Ovary (tissue), 7 donors: ENCODE measurements at regions not wholly inside any gene's neighbourhood (a gene's known extent, or its start where the extent isn't known, plus 50 kb on each side); places are given as distances from the start of the nearest gene placed in this dataset.

Experiments
- DNase-seq, 5 donors: peaks; one replicate each; pipeline ENCODE4 v3.0.0-alpha.2; 2019 to 2020
- H3K27ac ChIP-seq, 2 donors: fragments of 200-600 bp; one replicate each; pipeline versions ENCODE4 v1.5.1 to v1.8.0; 2019 to 2022
- H3K27me3 ChIP-seq: fragments of 200-600 bp; one replicate; pipeline ENCODE4 v1.8.0; 2022
- H3K36me3 ChIP-seq: fragments of 200-600 bp; sonication (generic); one replicate; pipeline ENCODE4 v1.5.1; 2019
- H3K4me1 ChIP-seq: one replicate; pipeline ENCODE4 v1.8.1; 2013; ENCODE audit warnings: mild to moderate bottlenecking, moderate library complexity; ENCODE audit not compliant: insufficient read depth
- H3K4me3 ChIP-seq: fragments of 200-600 bp; sonication (generic); one replicate; pipeline ENCODE4 v1.5.1; 2017
- H3K9me3 ChIP-seq, 2 donors: fragments of 200-600 bp in 1 of 2; sonication (generic) in 1 of 2; one replicate each; pipeline versions ENCODE4 v1.5.1 to v1.8.1; 2013 to 2019; ENCODE audit warnings: mild to moderate bottlenecking in 1 of 2, moderate library complexity in 1 of 2
- EP300 ChIP-seq: sonication (generic); formaldehyde crosslinking; IDR thresholded peaks from one replicate; pipeline ENCODE4 v1.6.1; 2017; ENCODE audit warnings: antibody characterized with exemption
- POLR2A ChIP-seq: fragments of 450-650 bp; IDR thresholded peaks from one replicate; pipeline ENCODE4 v1.6.1; 2017; ENCODE audit warnings: antibody characterized with exemption, mild to moderate bottlenecking, moderate library complexity
- WGBS, 3 donors: extraction: QIAGEN DNeasy Blood & Tissue Kit in 1 of 3; methylation state at CpG; one replicate each; pipeline versions ENCODE4 v1.1.5 to v1.1.7; 2013 to 2017; 5-methylcytosine and 5-hydroxymethylcytosine counted together
- intact Hi-C, 4 donors: fragments of 100-400 bp; cut with DNase I; formaldehyde crosslinking; loops; one replicate each; pipeline versions ENCODE4 v1.11.0 to v1.15.1; 2022 to 2023
- TF ChIP-seq, protein P1 (sequence below), 3 donors: fragments of 450-650 bp in 2 of 3; fragments of 200-600 bp in 1 of 3; IDR thresholded peaks; one replicate each; pipeline versions ENCODE4 v1.5.1 to v1.8.0; 2016 to 2022; ENCODE audit warnings: antibody characterized with exemption in 3 of 3, mild to moderate bottlenecking in 1 of 3
- donor health status: DM: no; HTN: no; CAD: no; lungs with moderate emphysema.
- donor health status: DM: no; HTN: no; CAD: no.
- donor health status: Bipolar disorder and iron deficiency.
- donor health status: DM: no; HTN: no; CAD: no.
- donor health status: DM: yes; HTN: yes; CAD: no.

DNA sequence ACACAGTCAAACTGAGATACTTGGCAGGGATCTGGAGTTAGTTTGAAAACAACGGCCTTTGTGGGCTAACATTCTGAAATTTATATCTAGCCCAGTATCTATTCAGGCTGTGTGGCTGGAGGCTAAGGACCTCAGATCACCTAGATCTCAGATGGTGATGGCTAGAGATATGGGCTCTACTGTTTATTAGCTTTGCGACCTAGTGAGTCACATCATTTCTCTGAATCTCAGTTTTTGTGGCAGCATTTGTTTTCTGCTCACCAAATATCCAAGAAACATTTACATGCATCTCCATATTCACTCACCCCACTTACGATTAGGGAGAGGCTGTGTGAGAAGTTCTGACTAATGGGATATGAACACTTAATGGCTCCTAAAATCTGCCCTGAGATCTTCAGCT, 503.9 kb downstream of the KIF20B start:
- DNase-seq = no peak
- 77 to 89% (median 81%) methylated on average over 3 of the region's 3 CpGs for WGBS, 3 donors
- TF ChIP-seq POLR2A = no peak
- TF ChIP-seq, protein P1, sequence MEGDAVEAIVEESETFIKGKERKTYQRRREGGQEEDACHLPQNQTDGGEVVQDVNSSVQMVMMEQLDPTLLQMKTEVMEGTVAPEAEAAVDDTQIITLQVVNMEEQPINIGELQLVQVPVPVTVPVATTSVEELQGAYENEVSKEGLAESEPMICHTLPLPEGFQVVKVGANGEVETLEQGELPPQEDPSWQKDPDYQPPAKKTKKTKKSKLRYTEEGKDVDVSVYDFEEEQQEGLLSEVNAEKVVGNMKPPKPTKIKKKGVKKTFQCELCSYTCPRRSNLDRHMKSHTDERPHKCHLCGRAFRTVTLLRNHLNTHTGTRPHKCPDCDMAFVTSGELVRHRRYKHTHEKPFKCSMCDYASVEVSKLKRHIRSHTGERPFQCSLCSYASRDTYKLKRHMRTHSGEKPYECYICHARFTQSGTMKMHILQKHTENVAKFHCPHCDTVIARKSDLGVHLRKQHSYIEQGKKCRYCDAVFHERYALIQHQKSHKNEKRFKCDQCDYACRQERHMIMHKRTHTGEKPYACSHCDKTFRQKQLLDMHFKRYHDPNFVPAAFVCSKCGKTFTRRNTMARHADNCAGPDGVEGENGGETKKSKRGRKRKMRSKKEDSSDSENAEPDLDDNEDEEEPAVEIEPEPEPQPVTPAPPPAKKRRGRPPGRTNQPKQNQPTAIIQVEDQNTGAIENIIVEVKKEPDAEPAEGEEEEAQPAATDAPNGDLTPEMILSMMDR (IDR thresholded peaks at IDR 0.05) = no peak
- no peak for TF ChIP-seq EP300
- no peaks in the 10 kb centered on the region for H3K36me3 ChIP-seq
- H3K9me3 ChIP-seq = no peaks in the 10 kb centered on the region
- no peak overlapping the region for H3K4me3 ChIP-seq
- H3K27me3 ChIP-seq = no peaks in the 10 kb centered on the region
- H3K27ac ChIP-seq = no peak overlapping the region
- H3K4me1 ChIP-seq = no peaks in the 10 kb centered on the region
- intact Hi-C loops = no loop called here

DNA sequence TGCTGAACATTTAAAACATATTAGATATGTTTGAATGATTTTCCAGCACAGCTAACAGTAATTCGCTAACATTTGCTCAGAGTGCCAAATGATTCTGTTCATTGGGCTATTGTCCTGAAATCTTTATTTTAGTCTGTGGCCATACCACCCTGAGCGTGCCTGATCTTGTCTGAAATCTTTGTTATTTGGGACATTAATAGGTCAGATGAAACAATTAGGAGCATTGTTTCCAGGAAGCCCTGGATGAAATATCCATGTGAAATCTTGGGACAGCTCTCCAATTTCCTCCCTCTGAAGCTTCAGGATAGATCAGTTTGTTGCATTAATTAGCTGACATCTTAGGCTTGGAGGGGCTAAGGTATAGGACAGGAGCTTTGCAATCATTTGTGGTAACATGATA, 512.0 kb downstream of the KIF20B start:
- 87 to 90% (median 89%) methylated on average over 2 of the region's 2 CpGs for WGBS, 3 donors
- TF ChIP-seq, protein P1 (IDR thresholded peaks at IDR 0.05) = no peak
- TF ChIP-seq EP300 (no peak), POLR2A (no peak)
- H3K27ac ChIP-seq = no peak overlapping the region

DNA sequence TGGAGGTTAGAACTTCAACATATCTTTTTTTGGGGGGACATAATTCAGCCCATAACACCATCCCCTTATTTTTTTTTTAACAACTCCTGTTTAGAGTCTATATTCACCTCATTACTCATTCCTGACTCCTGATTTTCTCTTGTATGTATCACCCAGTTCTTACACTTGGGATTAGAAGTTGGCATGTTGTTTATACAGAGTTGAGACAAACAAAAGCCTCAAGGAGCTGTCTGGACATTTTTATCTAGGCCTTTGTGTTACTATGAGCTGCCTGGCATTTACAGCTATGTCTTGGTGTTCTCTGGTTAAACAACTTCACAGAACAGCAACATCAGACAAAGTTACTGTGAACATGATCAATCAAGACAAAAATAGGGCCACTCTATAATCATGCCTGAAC, 517.5 kb downstream of the KIF20B start:
- H3K9me3 ChIP-seq = no peaks in the 10 kb centered on the region
- H3K27me3 ChIP-seq = no peaks in the 10 kb centered on the region
- TF ChIP-seq, protein P1 (IDR thresholded peaks at IDR 0.05) = no peak
- TF ChIP-seq POLR2A = no peak
- TF ChIP-seq EP300 = no peak
- DNase-seq = no peak
- H3K4me1 ChIP-seq = no peaks in the 10 kb centered on the region
- H3K27ac ChIP-seq = no peak overlapping the region
- no peak overlapping the region for H3K4me3 ChIP-seq
- H3K36me3 ChIP-seq = no peaks in the 10 kb centered on the region
- intact Hi-C loops = no loop called here

More for the DNA sequence above, 512.0 kb downstream of the KIF20B start:
- Histone ChIP-seq H3K36me3 (no peaks in the 10 kb centered on the region), H3K4me3 (no peak overlapping the region), H3K9me3 (no peaks in the 10 kb centered on the region), H3K4me1 (no peaks in the 10 kb centered on the region), H3K27me3 (no peaks in the 10 kb centered on the region)
- no peak for DNase-seq
- intact Hi-C loops = no loop called here

DNA sequence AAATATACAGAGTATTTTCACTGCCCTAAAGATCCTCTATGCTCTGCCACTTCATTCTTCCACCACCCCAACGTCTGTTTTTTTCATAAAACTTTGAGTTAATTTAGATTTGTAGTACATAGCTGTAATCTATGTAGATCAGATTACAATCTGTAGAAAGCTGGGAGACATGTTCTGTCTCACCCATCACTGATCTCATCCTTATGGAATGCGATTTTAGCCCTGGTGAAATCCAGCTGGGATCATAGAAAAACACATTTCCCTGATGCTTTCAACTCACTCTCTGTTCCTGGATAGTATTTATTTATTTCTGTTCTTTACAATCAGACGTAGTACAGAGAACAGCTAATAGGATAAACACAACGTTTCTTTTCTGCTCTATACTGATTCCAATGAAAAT, 521.0 kb downstream of the KIF20B start:
- H3K9me3 ChIP-seq = no peaks in the 10 kb centered on the region
- no peak for DNase-seq
- intact Hi-C loops = no loop called here
- H3K27ac ChIP-seq = no peak overlapping the region
- TF ChIP-seq, protein P1 (IDR thresholded peaks at IDR 0.05) = no peak
- no peak for TF ChIP-seq EP300
- TF ChIP-seq POLR2A = no peak
- no peak overlapping the region for H3K4me3 ChIP-seq
- H3K4me1 ChIP-seq = no peaks in the 10 kb centered on the region
- WGBS, 3 donors = 19 to 34% (median 20%) methylated on average over 4 of the region's 4 CpGs
- no peaks in the 10 kb centered on the region for H3K36me3 ChIP-seq
- no peaks in the 10 kb centered on the region for H3K27me3 ChIP-seq

DNA sequence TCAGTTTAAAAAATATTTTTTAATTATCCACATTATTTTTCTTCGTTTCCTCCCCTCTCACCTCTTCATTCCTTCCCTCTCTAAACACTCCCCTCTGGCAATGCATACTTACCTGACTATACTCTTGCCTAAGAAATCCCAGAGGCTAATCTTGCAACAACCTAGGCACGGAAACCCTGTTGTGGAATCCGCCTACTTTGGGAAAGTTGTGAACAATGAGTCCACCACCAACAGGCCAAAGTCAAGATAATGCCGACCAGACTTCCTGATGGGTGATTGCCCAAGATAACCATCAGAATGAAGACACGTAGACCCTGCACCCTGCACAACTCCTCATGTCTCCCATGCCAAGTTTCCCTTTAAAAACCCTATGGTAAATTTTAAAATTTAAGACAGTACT, 521.5 kb downstream of the KIF20B start:
- intact Hi-C loops = no loop called here
- no peaks in the 10 kb centered on the region for H3K36me3 ChIP-seq
- no peak overlapping the region for H3K4me3 ChIP-seq
- TF ChIP-seq, protein P1 (IDR thresholded peaks at IDR 0.05) = no peak
- no peak for TF ChIP-seq POLR2A
- TF ChIP-seq EP300 = no peak
- H3K27ac ChIP-seq = no peak overlapping the region
- no peaks in the 10 kb centered on the region for H3K27me3 ChIP-seq
- no peaks in the 10 kb centered on the region for H3K9me3 ChIP-seq
- DNase-seq = no peak
- 71 to 83% (median 81%) methylated on average over 5 of the region's 5 CpGs for WGBS, 3 donors
- H3K4me1 ChIP-seq = no peaks in the 10 kb centered on the region
